CD4-positive, alpha-beta T cell treated with Interleukin-4 for 1 hour (primary cell): ENCODE measurements at regions not wholly inside any gene's neighbourhood (a gene's known extent, or its start where the extent isn't known, plus 50 kb on each side); places are given as distances from the start of the nearest gene placed in this dataset.
"Not testable (repeated sequence)": the region's sequence is repeated elsewhere in the genome, so short reads cannot be mapped to it uniquely, and the experiment has no call there.

ENCODE experiments used
- DNase-seq, 2 donors: peaks; one replicate each; pipeline ENCODE4 v3.0.0-alpha.2; 2020 to 2022

DNA sequence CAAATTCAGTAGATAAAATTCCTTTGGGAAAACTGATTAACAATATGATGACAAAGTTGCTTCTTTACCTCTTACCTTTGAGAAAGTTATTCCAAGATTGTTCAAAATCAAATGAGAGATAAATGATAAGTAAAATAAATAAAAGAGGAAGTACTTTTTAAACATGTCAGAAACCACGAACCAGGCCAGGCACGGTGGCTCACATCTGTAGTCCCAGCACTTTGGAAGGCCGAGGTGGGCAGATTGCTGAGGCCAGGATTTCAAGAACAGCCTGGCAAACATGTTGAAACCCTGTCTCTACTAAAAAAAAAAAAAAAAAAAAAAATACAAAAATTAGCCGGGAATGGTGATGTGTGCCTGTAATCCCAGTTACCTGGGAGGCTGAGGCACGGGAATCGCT, 296.6 kb downstream of the HGF start:
- DNase-seq: no peak

DNA sequence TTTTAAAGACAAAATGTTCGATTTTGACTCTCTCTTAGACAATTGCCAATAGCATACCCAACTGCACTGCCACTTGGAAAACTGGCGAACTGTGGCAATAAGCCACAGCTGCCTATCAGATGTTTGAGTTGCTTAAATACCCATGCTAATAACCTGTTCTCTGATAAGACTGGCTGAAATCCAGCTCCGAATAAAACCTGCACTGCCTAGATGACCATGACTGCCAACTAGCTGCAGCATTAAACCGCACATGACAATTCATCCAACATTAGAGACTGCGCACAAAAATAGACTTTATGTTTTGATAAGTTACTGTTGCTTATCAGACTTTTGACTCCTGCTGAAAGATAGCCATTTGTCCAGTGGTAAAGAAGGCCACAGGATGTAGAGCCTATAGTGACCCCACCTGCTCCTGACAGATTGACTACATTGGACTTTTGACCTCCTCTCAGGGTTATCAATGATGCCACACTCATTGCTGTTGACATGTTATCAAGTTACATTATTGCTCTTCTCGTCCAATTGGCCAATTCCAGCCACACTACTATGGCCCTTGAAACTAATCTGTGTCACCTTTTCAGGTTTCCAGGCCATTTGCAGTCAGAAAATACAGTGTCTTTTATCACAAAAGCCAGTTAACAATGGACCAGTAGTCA, 299.0 kb downstream of the HGF start:
- DNase-seq: no peak

DNA sequence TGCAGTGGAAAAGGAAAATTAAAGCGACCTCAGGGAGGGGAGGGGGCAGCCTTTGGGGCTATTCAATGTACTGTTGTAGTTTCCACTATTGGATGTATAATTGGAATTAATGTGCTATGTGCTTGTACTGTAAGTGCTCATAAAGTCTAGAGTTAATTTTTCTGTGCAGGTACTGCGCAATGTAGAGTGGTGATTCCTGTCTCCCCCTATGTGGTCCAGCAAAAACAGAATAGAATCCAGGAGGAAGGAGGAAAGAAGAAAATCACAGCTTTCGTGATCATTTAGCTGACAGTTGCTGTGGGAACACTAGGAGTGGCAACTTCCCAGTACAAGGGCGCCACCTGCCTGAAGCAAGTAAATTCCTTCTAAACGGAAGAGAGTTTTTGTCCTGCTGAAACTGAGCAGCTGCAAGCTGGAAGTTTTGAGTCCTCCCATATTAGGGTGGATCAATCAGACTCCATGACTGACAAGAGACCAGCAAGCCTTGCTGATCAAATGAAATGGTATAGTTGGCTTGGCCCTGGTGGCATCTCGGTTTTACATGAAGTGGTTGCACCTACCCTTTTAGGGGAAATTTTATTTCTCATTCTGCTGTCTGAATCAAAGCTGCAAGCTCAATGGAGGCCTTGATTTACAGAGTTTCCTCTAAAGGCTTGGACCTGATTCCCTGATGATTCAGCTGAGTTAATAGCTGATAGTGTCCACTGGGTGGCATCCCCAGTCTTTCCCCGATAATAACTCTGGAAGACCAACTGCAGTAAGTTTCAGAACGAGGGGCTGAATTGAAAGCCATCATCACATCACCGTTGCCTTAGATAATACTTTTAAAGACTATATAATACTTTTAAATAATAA, 299.8 kb downstream of the HGF start:
- peak in 1 of 2 donors; percentile 18 for DNase-seq

DNA sequence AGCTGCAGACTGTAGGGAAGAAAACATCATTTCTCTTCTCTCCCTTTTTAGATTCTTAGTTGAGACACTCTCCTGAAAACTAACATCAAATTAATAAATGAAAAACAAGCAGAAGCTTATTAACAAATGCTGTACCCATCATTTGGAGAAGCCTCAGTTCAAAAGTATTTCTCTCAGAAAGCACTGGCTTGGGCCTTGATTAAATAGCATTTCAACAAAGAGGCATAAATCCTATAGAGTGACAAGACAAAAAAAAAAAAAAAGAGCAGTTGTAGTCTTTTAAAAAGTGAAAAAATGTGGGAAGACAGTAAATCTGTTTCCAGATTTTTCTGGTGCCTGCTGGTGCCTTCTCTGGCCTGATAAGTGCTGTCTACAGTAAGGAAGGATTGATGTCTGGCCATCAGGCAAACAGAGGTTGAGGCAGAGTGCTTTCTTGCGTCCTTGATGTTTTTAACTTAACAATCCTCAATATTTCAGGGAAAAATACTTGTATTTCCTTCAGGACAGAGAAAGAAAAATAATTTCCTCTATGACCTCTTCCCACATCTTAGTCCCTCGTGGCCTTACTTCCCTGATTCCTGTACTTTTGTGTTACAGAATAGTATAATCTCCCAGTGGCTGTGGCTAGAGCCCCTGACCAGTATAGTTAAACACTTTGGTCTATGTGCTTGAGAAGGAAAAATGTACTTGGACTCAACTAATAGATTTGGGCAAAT, 300.5 kb downstream of the HGF start:
- DNase-seq: no peak

GRCh38 chr7:81468526-81468925, 301.3 kb downstream of the HGF start:
- DNase-seq: no peak

- DNase-seq: no peak
Measured at GRCh38 chr7:81467964-81468363, 301.9 kb downstream of the HGF start.

GRCh38 chr7:81462672-81463071, 307.2 kb downstream of the HGF start:
- no peak for DNase-seq

DNA sequence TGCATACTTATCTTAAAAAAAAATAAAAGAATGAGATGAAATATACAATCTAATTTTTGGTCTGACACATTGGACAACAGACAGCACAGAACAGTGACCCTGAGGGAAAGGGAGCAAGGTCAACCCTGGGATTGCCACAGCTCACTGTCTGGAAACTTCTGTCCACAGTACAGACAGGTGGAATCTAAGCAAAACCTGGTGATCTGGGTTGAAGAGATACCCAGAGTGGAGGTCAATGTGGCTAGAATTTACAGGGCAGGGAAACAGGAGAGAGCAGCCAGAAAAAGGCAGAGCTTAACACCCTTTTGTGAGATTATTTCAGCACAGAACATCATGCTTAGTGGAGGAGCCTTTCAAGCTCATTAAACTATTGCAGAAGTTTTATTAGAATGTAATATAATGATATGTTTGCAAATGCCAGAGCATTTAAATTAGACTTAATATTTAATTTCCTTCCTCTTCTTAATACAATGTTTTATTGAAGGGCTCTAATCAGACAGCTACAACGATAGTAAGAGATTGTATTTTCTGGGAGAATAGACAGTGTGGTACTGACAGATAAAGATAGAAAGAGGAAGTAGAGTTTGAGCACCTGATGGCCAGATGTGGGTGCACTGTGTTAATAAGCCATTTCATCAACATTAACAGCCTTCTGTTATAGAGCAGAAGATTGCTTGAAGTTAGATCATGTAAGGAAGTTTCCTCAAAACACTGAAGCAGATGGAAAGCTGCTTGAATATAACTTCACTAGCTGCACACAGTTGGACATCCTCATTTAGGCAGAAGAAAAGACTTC, 309.4 kb downstream of the HGF start:
- no peak for DNase-seq

GRCh38 chr7:81459485-81459884, 310.4 kb downstream of the HGF start:
- DNase-seq: no peak

DNA sequence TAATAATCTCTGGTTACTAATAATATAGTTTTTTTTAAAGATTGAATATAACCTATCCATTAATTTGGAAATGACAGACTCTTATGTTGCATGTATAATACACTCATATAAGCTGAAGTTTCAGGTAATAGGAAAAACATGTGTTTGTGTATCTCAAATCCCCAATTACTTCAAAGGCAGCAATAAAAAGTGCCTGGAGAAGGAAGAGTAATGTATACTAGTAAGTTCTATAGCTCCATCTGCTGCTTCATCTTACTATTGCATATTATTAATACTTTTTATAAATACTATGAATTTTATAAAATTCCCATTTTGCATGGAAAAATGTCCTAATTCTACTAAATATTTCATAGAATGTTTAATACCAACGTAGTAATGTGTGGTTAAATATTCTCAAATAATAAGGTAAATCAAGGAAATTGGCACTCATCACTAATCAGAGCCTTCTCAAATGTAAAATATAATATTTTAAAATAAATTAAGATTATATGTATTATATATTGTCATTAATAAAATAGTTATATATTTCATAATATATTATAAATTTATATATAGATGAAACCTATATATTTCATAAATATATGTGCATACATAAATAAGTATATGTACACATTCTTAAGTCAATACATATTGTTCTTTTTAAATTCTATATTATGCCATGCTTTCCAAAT, 311.9 kb downstream of the HGF start:
- DNase-seq: no peak

DNA sequence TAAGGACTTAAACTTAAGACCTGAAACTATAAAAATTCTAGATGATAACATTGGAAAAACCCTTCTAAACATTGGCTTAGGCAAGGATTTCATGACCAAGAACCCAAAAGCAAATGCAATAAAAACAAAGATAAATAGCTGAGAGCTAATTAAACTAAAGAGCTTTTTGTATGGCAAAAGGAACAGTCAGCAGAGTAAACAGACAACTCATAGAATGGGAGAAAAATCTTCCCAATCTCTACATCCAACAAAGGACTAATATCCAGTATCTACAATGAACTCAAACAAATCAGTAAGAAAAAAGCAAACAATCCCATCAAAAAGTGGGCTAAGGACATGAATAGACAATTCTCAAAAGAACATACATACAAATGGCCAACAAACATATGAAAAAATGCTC, 316.1 kb downstream of the HGF start:
- not testable (repeated sequence) for DNase-seq

DNA sequence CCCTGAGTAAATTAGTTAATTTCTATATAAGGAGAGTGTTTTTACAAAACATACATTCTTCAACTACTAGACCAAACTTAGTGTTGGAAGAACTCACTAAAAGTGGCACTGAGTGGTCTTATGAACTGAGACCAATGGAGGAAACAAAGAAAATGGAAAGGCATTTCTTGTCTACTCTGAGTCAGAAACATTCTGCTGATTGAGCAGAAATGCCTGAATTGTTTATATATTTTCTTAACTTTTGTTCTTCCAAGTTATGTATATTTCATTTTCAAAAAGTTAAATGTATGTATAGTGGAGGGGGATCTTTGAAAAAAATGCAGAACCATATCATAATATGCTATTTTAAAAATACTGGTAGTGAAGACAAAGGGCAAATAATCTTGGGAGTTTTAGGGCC, 320.7 kb downstream of the HGF start:
- no peak for DNase-seq

DNA sequence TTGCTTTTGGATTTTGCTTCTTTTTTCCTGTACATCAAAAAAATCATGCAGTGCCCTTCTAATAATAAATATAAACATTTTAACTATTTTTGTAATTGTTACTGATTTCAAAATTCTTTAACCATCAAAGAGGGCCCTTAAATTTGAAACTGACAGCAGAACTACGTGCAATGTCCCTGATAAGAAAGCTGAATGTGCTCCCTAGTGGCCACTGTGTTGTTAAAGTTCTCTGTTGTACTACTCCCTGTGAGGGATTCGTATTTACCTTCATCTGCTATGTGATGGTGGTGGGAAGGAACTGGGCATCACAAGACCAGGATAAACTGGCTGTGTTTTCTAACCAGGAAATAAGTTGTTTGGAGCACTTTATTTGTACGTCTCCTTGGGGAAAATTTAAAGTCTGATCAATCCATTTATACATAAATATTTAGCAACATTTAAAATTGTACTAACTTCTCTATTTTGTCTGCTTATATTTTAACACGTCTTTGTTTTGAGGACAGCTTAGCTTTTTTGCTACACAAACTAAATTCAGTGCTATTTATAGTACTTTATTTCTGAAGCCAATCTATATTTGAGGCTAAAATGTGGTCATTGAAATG, 322.4 kb downstream of the HGF start:
- DNase-seq: no peak

GRCh38 chr7:81446212-81446611, 323.6 kb downstream of the HGF start:
- no peak for DNase-seq

DNA sequence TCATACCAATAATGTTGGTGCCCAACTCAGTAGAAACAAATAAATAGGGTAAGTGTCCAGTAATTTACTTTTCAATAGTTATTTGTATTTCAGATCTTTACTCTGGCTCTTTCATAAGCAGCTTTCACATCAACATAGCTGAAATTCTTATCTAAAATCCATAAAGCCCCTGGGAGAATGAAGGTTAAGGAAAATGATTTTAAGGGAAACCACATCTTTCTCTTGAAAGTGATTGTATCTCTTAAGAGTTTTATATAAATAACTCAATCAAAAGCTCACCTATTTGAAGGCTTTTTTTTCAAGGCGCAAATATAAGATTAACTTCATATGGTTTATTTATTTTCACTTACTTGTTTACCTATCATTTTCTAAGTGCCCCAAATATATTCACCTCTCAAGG, 324.4 kb downstream of the HGF start:
- no peak for DNase-seq

- no peak for DNase-seq
Measured at GRCh38 chr7:81441750-81442149, 328.1 kb downstream of the HGF start.

DNA sequence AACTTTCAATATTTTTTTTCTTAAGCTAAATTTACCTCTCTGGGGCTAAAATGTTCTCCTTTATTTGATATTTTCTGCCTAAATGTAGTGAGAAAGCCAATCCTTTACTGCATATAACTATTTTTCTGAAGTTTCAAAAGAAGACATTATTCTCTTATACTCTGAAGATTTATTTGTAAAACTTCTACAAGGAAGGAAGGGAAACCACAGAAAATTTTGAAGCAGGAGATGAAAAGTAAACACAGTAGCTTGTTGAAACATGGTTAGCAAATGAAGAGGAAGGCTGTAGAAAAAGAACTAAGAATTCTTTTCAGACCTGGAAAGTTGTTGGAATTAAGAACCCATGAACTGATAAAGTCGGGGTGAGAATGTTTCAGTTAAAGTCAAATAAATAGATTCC, 330.3 kb downstream of the HGF start:
- DNase-seq: no peak

DNA sequence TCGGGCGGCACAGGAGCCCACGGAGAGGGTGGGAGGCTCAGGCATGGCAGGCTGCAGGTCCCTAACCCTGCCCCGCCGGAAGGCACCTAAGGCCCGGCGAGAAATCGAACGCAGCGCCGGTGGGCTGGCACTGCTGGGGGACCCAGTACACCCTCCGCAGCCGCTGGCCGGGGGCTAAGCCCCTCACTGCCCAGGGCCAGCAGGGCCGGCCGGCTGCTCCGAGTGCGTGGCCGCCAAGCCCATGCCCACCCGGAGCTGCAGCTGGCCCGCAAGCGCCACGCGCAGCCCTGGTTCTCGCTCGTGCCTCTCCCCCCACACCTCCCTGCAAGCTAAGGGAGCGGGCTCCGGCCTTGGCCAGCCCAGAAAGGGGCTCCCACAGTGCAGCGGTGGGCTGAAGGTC, 332.7 kb downstream of the HGF start:
- not testable (repeated sequence) for DNase-seq

- DNase-seq: no peak
Measured at GRCh38 chr7:81433692-81434331, 336.0 kb downstream of the HGF start.

DNA sequence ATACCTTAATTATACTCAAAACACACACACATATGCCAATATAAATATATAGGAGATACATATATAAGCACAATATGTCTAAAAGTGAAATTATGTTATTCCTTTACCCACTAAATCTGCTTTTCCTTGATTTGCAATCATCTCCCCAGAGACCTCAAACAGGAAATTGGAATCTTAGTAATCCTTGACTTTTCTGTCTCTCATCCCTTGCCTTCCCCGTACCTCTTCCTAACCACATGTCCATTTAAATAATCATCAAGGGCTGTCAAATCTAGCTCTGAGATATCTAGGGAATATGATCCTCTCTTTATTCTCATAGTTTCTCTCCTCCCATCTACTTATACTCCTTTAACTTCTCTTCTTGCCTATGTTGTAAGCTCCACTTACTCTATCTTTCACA, 336.6 kb downstream of the HGF start:
- no peak for DNase-seq

- no peak for DNase-seq
Measured at GRCh38 chr7:81430761-81431160, 339.1 kb downstream of the HGF start.

DNA sequence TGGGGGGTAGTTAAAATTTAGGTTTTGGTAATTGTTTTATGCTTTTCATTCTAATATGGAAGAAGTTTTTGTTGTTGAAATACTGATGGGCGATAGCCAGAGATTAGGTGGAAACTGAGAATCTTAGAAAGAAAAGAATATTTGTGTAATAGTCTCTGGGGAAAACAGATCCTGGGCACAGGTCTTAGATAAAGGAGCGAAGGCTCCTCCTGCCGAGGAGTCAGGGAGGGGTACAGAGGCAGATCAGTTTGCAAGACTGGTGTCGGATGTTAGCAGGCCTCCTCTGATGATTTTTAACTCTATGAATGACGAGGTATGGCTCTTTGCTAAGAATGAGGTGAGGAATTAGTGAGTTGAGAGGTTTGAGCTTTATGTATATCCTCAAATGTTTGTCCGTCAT, 339.7 kb downstream of the HGF start:
- no peak for DNase-seq
